ENCODE measurements at regions not wholly inside any gene's neighbourhood (a gene's known extent, or its start where the extent isn't known, plus 50 kb on each side); places are given as distances from the start of the nearest gene placed in this dataset.
A peak's percentile ranks its signal among the peaks of the same experiment; 100 is the strongest.

- no peaks in the 10 kb centered on the region for H3K9me3 ChIP-seq (ENCODE audit: insufficient read depth, low read length)
- H3K27me3 ChIP-seq (ENCODE audit: insufficient read depth, insufficient read length), result no peaks in the 10 kb centered on the region
- no peaks in the 10 kb centered on the region for H3K4me1 ChIP-seq (ENCODE audit: insufficient read depth, insufficient read length)
- no peak overlapping the region for H3K4me3 ChIP-seq (ENCODE audit: insufficient read length, low read depth)
- no peaks in the 10 kb centered on the region for H3K36me3 ChIP-seq (ENCODE audit: insufficient read depth, insufficient read length, low read length)
- DNase-seq (ENCODE audit: low read depth, low spot score), result no peak
- no peak overlapping the region for H3K9ac ChIP-seq (ENCODE audit: insufficient read length, low read depth)
- TF ChIP-seq YY1 (IDR thresholded peaks at IDR 0.05; ENCODE audit: insufficient read depth, insufficient read length), result no peak
- TF ChIP-seq SUZ12 (IDR thresholded peaks at IDR 0.05; ENCODE audit: extremely low read depth, insufficient read depth, insufficient read length), result no peak
- TF ChIP-seq ZNF274 (IDR thresholded peaks at IDR 0.05; ENCODE audit: low read depth, low read length), result no peak
Measured at GRCh38 chr4:167606551-167606950, 372.3 kb upstream of the SPOCK3 start.

DNA sequence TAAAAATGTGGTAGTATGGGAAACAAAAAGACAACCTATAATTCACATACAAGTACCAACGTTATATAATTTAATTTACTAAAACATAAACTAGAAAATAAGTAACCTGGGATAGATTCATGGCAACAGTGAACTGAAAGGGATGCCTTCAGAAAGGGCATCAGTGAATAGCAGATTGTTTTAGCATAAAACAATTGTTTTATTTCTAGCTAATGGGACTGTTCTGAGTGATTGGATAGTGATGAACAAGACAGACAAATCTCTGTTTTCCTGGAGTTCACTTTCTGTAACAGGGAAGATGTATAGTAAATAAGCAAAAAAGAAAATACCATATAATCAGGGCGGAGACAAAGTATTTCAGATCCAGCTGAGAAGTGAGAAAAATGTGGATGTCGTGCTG lies 379.1 kb upstream of the SPOCK3 start:
- H3K9ac ChIP-seq (ENCODE audit: insufficient read length, low read depth), result no peak overlapping the region
- H3K4me3 ChIP-seq (ENCODE audit: insufficient read length, low read depth), result no peak overlapping the region
- TF ChIP-seq ZNF274 (IDR thresholded peaks at IDR 0.05; ENCODE audit: low read depth, low read length) (no peak), YY1 (IDR thresholded peaks at IDR 0.05; ENCODE audit: insufficient read depth, insufficient read length) (no peak), SUZ12 (IDR thresholded peaks at IDR 0.05; ENCODE audit: extremely low read depth, insufficient read depth, insufficient read length) (no peak)
- no peaks in the 10 kb centered on the region for H3K36me3 ChIP-seq (ENCODE audit: insufficient read depth, insufficient read length, low read length)
- H3K27me3 ChIP-seq (ENCODE audit: insufficient read depth, insufficient read length), result no peaks in the 10 kb centered on the region
- no peak for DNase-seq (ENCODE audit: low read depth, low spot score)
- no peaks in the 10 kb centered on the region for H3K4me1 ChIP-seq (ENCODE audit: insufficient read depth, insufficient read length)
- H3K9me3 ChIP-seq (ENCODE audit: insufficient read depth, low read length), result no peaks in the 10 kb centered on the region

GRCh38 chr4:167614866-167615265 lies 380.6 kb upstream of the SPOCK3 start:
- Histone ChIP-seq H3K36me3 (ENCODE audit: insufficient read depth, insufficient read length, low read length) (no peaks in the 10 kb centered on the region), H3K9ac (ENCODE audit: insufficient read length, low read depth) (no peak overlapping the region), H3K4me3 (ENCODE audit: insufficient read length, low read depth) (no peak overlapping the region), H3K9me3 (ENCODE audit: insufficient read depth, low read length) (no peaks in the 10 kb centered on the region), H3K4me1 (ENCODE audit: insufficient read depth, insufficient read length) (no peaks in the 10 kb centered on the region), H3K27me3 (ENCODE audit: insufficient read depth, insufficient read length) (no peaks in the 10 kb centered on the region)
- TF ChIP-seq ZNF274 (IDR thresholded peaks at IDR 0.05; ENCODE audit: low read depth, low read length) (no peak), SUZ12 (IDR thresholded peaks at IDR 0.05; ENCODE audit: extremely low read depth, insufficient read depth, insufficient read length) (no peak), YY1 (IDR thresholded peaks at IDR 0.05; ENCODE audit: insufficient read depth, insufficient read length) (no peak)
- DNase-seq (ENCODE audit: low read depth, low spot score), result no peak

DNA sequence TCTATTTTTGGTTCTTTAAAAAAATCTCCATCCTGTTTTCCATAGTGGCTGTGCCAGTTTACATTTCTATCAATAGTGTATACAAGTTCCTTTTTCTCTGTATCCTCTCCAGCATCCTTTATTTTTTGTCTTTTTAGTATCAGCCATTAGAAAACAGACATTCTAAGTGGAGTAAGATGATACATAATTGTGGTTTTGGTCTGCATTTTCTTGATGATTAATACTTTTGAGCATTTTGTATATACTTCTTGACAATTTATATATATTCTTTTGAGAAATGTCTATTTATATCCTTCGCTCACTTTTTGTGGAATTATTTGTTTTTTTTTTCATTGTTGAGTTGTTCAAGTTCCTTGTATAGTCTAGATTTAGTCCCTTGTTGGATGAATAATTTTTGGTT lies 382.2 kb upstream of the SPOCK3 start:
- Histone ChIP-seq H3K4me1 (ENCODE audit: insufficient read depth, insufficient read length) (no peaks in the 10 kb centered on the region), H3K9me3 (ENCODE audit: insufficient read depth, low read length) (no peaks in the 10 kb centered on the region), H3K27me3 (ENCODE audit: insufficient read depth, insufficient read length) (no peaks in the 10 kb centered on the region), H3K4me3 (ENCODE audit: insufficient read length, low read depth) (no peak overlapping the region), H3K36me3 (ENCODE audit: insufficient read depth, insufficient read length, low read length) (no peaks in the 10 kb centered on the region), H3K9ac (ENCODE audit: insufficient read length, low read depth) (no peak overlapping the region)
- no peak for DNase-seq (ENCODE audit: low read depth, low spot score)
- TF ChIP-seq ZNF274 (IDR thresholded peaks at IDR 0.05; ENCODE audit: low read depth, low read length) (no peak), SUZ12 (IDR thresholded peaks at IDR 0.05; ENCODE audit: extremely low read depth, insufficient read depth, insufficient read length) (no peak), YY1 (IDR thresholded peaks at IDR 0.05; ENCODE audit: insufficient read depth, insufficient read length) (no peak)

DNA sequence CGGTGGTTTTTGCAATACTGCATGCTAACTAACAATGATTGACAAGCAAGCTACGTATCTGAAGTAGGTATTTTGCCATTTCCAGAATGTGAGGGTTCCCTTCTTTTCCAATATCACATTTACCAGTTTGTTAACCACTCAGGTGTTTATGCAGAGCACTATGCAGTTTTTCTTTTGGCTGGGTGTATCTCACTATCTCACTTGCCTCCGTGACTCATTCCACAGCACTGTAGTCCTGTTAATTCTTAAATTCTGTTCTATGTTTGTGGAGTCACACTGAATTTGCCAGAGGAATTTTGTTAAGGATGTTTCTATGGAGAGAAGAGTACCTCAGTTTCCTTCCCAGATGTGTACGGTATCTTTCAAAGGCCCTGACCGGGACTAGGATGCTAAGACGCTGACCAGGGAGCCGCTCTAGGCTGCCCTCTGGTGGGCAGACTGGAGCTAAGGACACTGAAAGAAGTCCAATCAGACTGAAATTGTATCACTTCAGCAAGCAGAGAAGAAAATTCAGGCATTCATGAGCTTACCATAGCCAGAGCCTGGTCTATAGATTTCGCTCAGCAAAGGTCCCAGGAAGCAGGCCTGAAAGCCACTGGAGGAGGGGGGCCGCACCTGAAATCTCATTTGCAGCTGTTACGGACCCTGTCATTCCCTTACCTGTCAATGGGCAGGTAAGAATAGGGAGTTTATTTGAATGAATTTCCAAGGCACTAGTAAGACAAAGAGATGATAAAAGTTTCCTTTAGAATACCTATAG lies 388.4 kb upstream of the SPOCK3 start:
- no peak for TF ChIP-seq ZNF274 (IDR thresholded peaks at IDR 0.05; ENCODE audit: low read depth, low read length)
- TF ChIP-seq YY1 (IDR thresholded peaks at IDR 0.05; ENCODE audit: insufficient read depth, insufficient read length), result no peak
- TF ChIP-seq SUZ12 (IDR thresholded peaks at IDR 0.05; ENCODE audit: extremely low read depth, insufficient read depth, insufficient read length), result no peak
- no peaks in the 10 kb centered on the region for H3K36me3 ChIP-seq (ENCODE audit: insufficient read depth, insufficient read length, low read length)
- no peaks in the 10 kb centered on the region for H3K9me3 ChIP-seq (ENCODE audit: insufficient read depth, low read length)
- H3K4me1 ChIP-seq (ENCODE audit: insufficient read depth, insufficient read length), result no peaks in the 10 kb centered on the region
- H3K4me3 ChIP-seq (ENCODE audit: insufficient read length, low read depth), result no peak overlapping the region
- DNase-seq (ENCODE audit: low read depth, low spot score), result peak; percentile 22
- no peak overlapping the region for H3K9ac ChIP-seq (ENCODE audit: insufficient read length, low read depth)
- H3K27me3 ChIP-seq (ENCODE audit: insufficient read depth, insufficient read length), result no peaks in the 10 kb centered on the region

DNA sequence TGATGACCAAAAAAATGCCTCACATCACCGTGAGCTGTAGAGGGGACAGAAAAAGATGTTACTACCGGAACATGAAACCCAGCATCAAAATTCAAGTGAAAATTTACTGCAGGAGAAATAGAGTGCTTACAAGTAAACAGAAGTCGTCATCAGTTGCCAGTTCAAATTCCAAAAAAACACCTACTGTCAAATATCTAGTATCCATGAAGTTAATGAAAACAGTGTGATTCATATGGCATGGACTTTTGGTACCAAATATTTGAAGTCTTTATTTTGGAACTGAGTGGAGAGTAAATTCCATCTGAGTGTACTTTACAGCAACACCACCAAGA lies 388.9 kb upstream of the SPOCK3 start:
- no peak for DNase-seq (ENCODE audit: low read depth, low spot score)
- H3K4me3 ChIP-seq (ENCODE audit: insufficient read length, low read depth), result no peak overlapping the region
- TF ChIP-seq SUZ12 (IDR thresholded peaks at IDR 0.05; ENCODE audit: extremely low read depth, insufficient read depth, insufficient read length) (no peak), YY1 (IDR thresholded peaks at IDR 0.05; ENCODE audit: insufficient read depth, insufficient read length) (no peak), ZNF274 (IDR thresholded peaks at IDR 0.05; ENCODE audit: low read depth, low read length) (no peak)

GRCh38 chr4:167629272-167629671 lies 395.0 kb upstream of the SPOCK3 start:
- H3K36me3 ChIP-seq (ENCODE audit: insufficient read depth, insufficient read length, low read length), result no peaks in the 10 kb centered on the region
- TF ChIP-seq SUZ12 (IDR thresholded peaks at IDR 0.05; ENCODE audit: extremely low read depth, insufficient read depth, insufficient read length) (no peak), YY1 (IDR thresholded peaks at IDR 0.05; ENCODE audit: insufficient read depth, insufficient read length) (no peak), ZNF274 (IDR thresholded peaks at IDR 0.05; ENCODE audit: low read depth, low read length) (no peak)
- H3K4me3 ChIP-seq (ENCODE audit: insufficient read length, low read depth), result no peak overlapping the region
- DNase-seq (ENCODE audit: low read depth, low spot score), result no peak
- no peaks in the 10 kb centered on the region for H3K4me1 ChIP-seq (ENCODE audit: insufficient read depth, insufficient read length)
- no peaks in the 10 kb centered on the region for H3K9me3 ChIP-seq (ENCODE audit: insufficient read depth, low read length)
- H3K9ac ChIP-seq (ENCODE audit: insufficient read length, low read depth), result no peak overlapping the region
- no peaks in the 10 kb centered on the region for H3K27me3 ChIP-seq (ENCODE audit: insufficient read depth, insufficient read length)

More for the DNA sequence above, 388.9 kb upstream of the SPOCK3 start:
- H3K36me3 ChIP-seq (ENCODE audit: insufficient read depth, insufficient read length, low read length), result no peaks in the 10 kb centered on the region
- no peaks in the 10 kb centered on the region for H3K27me3 ChIP-seq (ENCODE audit: insufficient read depth, insufficient read length)
- H3K9me3 ChIP-seq (ENCODE audit: insufficient read depth, low read length), result no peaks in the 10 kb centered on the region
- no peaks in the 10 kb centered on the region for H3K4me1 ChIP-seq (ENCODE audit: insufficient read depth, insufficient read length)
- no peak overlapping the region for H3K9ac ChIP-seq (ENCODE audit: insufficient read length, low read depth)
